ENCODE measurements at regions not wholly inside any gene's neighbourhood (a gene's known extent, or its start where the extent isn't known, plus 50 kb on each side); places are given as distances from the start of the nearest gene placed in this dataset.

DNA sequence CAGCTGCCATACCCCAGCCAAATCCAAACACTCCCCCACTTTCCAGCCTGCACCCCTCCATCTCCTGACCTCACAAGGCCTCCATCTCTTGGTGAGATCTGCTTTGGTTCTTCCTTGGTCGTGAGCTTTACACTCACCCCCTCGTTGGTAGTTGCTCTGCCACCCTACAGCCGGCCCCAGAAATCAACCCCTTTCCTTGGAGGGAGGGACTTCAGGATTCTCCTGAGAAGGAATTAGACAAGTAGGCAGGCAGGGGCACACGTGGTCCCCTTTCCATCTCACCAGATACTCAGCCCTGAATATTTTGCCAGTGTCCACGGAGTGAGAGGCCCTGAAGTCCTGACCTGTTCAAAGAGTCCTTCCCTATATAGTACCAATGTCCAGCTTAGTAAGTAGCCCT is 120.0 kb upstream of the PWP1 start:
- Histone ChIP-seq H3K9me3 (no peaks in the 10 kb centered on the region), H3K36me3 (ENCODE audit: control insufficient read depth in 2 of 2, extremely low read depth in 1 of 2, insufficient read depth in 1 of 2, low read length in 1 of 2) (no peaks in the 10 kb centered on the region), H3K27ac (ENCODE audit: low read length) (no peak overlapping the region), H3K4me3 (ENCODE audit: control insufficient read depth in 1 of 2, extremely low read depth in 1 of 2, low read length in 1 of 2) (no peak overlapping the region), H3K27me3 (replicated peaks in 1 of 2; ENCODE audit: control insufficient read depth in 2 of 2, extremely low read depth in 1 of 2, insufficient read depth in 2 of 2, low read length in 1 of 2) (no peaks in the 10 kb centered on the region), H3K4me1 (ENCODE audit: control insufficient read depth in 1 of 2, extremely low read depth in 1 of 2, insufficient read depth in 2 of 2, low read length in 2 of 2) (peaks cover 2 to 12% of the 10 kb centered on the region in 2 experiments)
- WGBS (ENCODE audit: insufficient coverage) = 70% methylated on average over 2 of the region's 5 CpGs
- ATAC-seq (replicated peaks in 1 of 4) = no peak
- peaks cover 14% of the 10 kb centered on the region for H3K36me3 Mint-ChIP-seq
- peaks cover 0 to 20% (median 11%) of the 10 kb centered on the region in 3 donors for H3K4me1 Mint-ChIP-seq
- ChIA-PET CTCF (interaction anchor here in 1 of 2 donors (0.6 kb wide), 1 partner anchor 433 kb away, joined by 3 read pairs; no protein-coding TSS in a partner anchor), POLR2A (no interaction called here)
- DNase-seq = no peak
- no peak overlapping the region for H3K27ac Mint-ChIP-seq
- no peak overlapping the region for H3K4me3 Mint-ChIP-seq
- H3K27me3 Mint-ChIP-seq = no peaks in the 10 kb centered on the region
- no peaks in the 10 kb centered on the region for H3K9me3 Mint-ChIP-seq

DNA sequence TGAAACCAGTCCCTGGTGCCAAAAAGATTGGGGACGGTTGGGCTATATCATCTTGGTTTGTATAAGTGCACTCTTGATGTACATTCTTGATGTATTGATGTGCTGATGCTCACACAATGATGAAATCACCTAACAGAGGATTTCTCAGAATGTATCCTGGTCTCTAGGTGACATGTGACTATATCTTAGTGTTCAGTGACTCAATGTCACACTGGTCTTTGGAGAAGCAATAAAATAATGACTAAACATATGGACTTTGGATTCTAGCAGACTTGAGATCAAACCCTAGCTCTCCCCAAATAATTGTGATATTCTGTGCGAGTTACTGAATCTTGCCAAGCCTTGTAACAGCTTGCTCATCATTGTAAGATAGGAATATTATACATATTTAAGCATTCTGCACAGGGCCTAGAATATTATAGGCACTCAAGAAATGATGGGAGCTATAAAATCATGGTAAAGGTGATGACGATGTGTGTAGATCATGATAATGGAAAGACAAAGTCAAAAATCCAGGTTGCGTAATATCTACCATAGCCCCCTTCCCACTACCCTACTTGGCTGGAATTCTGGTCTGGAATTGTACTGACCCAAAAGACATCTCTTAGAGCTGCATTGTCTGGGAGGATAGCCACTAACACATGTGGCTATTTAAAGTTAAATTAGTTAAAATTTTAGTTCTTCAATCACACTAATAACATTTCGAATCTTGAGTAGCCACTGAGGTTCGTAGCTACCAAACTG is 117.6 kb upstream of the PWP1 start:
- H3K36me3 ChIP-seq (ENCODE audit: control insufficient read depth in 2 of 2, extremely low read depth in 1 of 2, insufficient read depth in 1 of 2, low read length in 1 of 2) = no peaks in the 10 kb centered on the region
- no peaks in the 10 kb centered on the region for H3K27me3 ChIP-seq (replicated peaks in 1 of 2; ENCODE audit: control insufficient read depth in 2 of 2, extremely low read depth in 1 of 2, insufficient read depth in 2 of 2, low read length in 1 of 2)
- CTCF ChIA-PET = interaction anchor here in 1 of 2 donors (0.5 kb wide), 1 partner anchor 1182 kb away, joined by 5 read pairs; no protein-coding TSS in a partner anchor
- H3K4me3 ChIP-seq (ENCODE audit: control insufficient read depth in 1 of 2, extremely low read depth in 1 of 2, low read length in 1 of 2) = no peak overlapping the region
- H3K4me1 ChIP-seq (ENCODE audit: control insufficient read depth in 1 of 2, extremely low read depth in 1 of 2, insufficient read depth in 2 of 2, low read length in 2 of 2) = peaks cover 2 to 14% of the 10 kb centered on the region in 2 experiments
- H3K9me3 ChIP-seq = no peaks in the 10 kb centered on the region
- DNase-seq = no peak
- Mint-ChIP-seq H3K4me3 (no peak overlapping the region), H3K36me3 (peaks cover 13% of the 10 kb centered on the region), H3K9me3 (no peaks in the 10 kb centered on the region), H3K27me3 (no peaks in the 10 kb centered on the region), H3K27ac (no peak overlapping the region), H3K4me1 (peaks cover 0 to 16% (median 11%) of the 10 kb centered on the region in 3 donors)
- no peak overlapping the region for H3K27ac ChIP-seq (ENCODE audit: low read length)
- 100% methylated on average over 2 of the region's 6 CpGs for WGBS (ENCODE audit: insufficient coverage)
- POLR2A ChIA-PET = no interaction called here
- ATAC-seq (replicated peaks in 1 of 4) = no peak

GRCh38 chr12:107568718-107569117 is 116.9 kb upstream of the PWP1 start:
- peaks cover 13% of the 10 kb centered on the region for H3K36me3 Mint-ChIP-seq
- no peak for ATAC-seq (replicated peaks in 1 of 4)
- POLR2A ChIA-PET = no interaction called here

DNA sequence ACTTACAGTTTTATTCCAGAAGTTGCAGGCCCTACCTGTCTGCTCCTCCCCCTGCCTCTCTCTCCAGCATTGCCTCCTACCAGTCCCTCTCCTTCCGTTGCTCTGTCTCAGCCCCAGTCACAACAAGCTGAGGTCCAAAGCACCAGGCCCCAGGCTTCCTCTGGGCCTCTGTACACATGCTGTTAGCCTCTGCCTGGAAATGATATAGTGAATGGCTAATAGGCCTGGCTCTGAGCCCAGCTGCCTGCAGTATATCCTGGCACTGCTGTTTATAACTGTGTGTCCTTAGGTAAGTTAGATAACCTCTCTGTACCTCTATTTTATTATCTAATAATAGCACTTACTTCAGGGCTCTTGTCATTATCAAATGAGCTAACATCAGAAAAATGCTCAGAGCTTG is 114.9 kb upstream of the PWP1 start:
- no CpG with 5 or more reads among the region's 1 CpG for WGBS (ENCODE audit: insufficient coverage)
- H3K27ac Mint-ChIP-seq = no peak overlapping the region
- DNase-seq (no peak), ATAC-seq (replicated peaks in 1 of 4) (no peak)
- H3K4me3 Mint-ChIP-seq = no peak overlapping the region
- H3K27ac ChIP-seq (ENCODE audit: low read length) = no peak overlapping the region
- no peaks in the 10 kb centered on the region for H3K36me3 ChIP-seq (ENCODE audit: control insufficient read depth in 2 of 2, extremely low read depth in 1 of 2, insufficient read depth in 1 of 2, low read length in 1 of 2)
- no peaks in the 10 kb centered on the region for H3K27me3 Mint-ChIP-seq
- peaks cover 0 to 9% of the 10 kb centered on the region in 2 experiments for H3K4me1 ChIP-seq (ENCODE audit: control insufficient read depth in 1 of 2, extremely low read depth in 1 of 2, insufficient read depth in 2 of 2, low read length in 2 of 2)
- ChIA-PET CTCF (interaction anchor here in 1 of 2 donors (0.6 kb wide), 1 partner anchor 176 kb away, joined by 3 read pairs; no protein-coding TSS in a partner anchor), POLR2A (no interaction called here)
- no peaks in the 10 kb centered on the region for H3K9me3 ChIP-seq
- H3K4me3 ChIP-seq (ENCODE audit: control insufficient read depth in 1 of 2, extremely low read depth in 1 of 2, low read length in 1 of 2) = no peak overlapping the region
- H3K36me3 Mint-ChIP-seq = peaks cover 17% of the 10 kb centered on the region
- no peaks in the 10 kb centered on the region for H3K9me3 Mint-ChIP-seq
- H3K4me1 Mint-ChIP-seq = peaks cover 0 to 19% (median 5%) of the 10 kb centered on the region in 3 donors
- H3K27me3 ChIP-seq (replicated peaks in 1 of 2; ENCODE audit: control insufficient read depth in 2 of 2, extremely low read depth in 1 of 2, insufficient read depth in 2 of 2, low read length in 1 of 2) = no peaks in the 10 kb centered on the region

More at GRCh38 chr12:107568718-107569117, 116.9 kb upstream of the PWP1 start:
- H3K4me1 Mint-ChIP-seq = peaks cover 0 to 16% (median 11%) of the 10 kb centered on the region in 3 donors
- Histone ChIP-seq H3K27ac (ENCODE audit: low read length) (no peak overlapping the region), H3K36me3 (ENCODE audit: control insufficient read depth in 2 of 2, extremely low read depth in 1 of 2, insufficient read depth in 1 of 2, low read length in 1 of 2) (no peaks in the 10 kb centered on the region), H3K4me1 (ENCODE audit: control insufficient read depth in 1 of 2, extremely low read depth in 1 of 2, insufficient read depth in 2 of 2, low read length in 2 of 2) (peaks cover 2 to 14% of the 10 kb centered on the region in 2 experiments), H3K9me3 (no peaks in the 10 kb centered on the region), H3K4me3 (ENCODE audit: control insufficient read depth in 1 of 2, extremely low read depth in 1 of 2, low read length in 1 of 2) (no peak overlapping the region), H3K27me3 (replicated peaks in 1 of 2; ENCODE audit: control insufficient read depth in 2 of 2, extremely low read depth in 1 of 2, insufficient read depth in 2 of 2, low read length in 1 of 2) (no peaks in the 10 kb centered on the region)
- CTCF ChIA-PET = interaction anchor here in 1 of 2 donors (0.5 kb wide), 1 partner anchor 1183 kb away, joined by 5 read pairs; no protein-coding TSS in a partner anchor
- WGBS (ENCODE audit: insufficient coverage) = no CpG with 5 or more reads among the region's 5 CpGs
- no peak overlapping the region for H3K27ac Mint-ChIP-seq
- no peaks in the 10 kb centered on the region for H3K27me3 Mint-ChIP-seq
- H3K4me3 Mint-ChIP-seq = no peak overlapping the region
- no peak for DNase-seq
- no peaks in the 10 kb centered on the region for H3K9me3 Mint-ChIP-seq

DNA sequence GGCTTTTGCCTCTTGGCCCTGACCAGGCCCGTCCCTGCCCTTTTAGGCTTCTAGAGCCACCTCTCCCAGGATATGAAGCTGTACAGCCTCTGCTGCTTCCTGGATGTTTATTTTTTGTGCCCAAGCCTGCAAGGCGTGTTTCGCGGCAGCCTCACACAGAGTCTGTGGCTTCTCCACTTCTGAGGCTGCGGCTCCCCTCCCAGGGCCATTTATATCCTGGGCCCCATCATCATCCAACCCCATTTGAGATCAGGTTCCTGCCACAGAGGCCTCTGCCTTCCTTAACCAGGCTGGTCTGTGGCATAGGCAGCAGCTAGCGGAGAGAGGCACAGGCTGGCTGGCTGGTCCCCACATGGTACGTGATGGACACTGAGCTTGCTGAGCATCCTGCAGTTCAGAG is 114.1 kb upstream of the PWP1 start:
- H3K27me3 Mint-ChIP-seq = no peaks in the 10 kb centered on the region
- Histone ChIP-seq H3K4me3 (ENCODE audit: control insufficient read depth in 1 of 2, extremely low read depth in 1 of 2, low read length in 1 of 2) (no peak overlapping the region), H3K27me3 (replicated peaks in 1 of 2; ENCODE audit: control insufficient read depth in 2 of 2, extremely low read depth in 1 of 2, insufficient read depth in 2 of 2, low read length in 1 of 2) (no peaks in the 10 kb centered on the region), H3K9me3 (no peaks in the 10 kb centered on the region), H3K27ac (ENCODE audit: low read length) (no peak overlapping the region), H3K4me1 (ENCODE audit: control insufficient read depth in 1 of 2, extremely low read depth in 1 of 2, insufficient read depth in 2 of 2, low read length in 2 of 2) (peaks cover 0 to 4% of the 10 kb centered on the region in 2 experiments), H3K36me3 (ENCODE audit: control insufficient read depth in 2 of 2, extremely low read depth in 1 of 2, insufficient read depth in 1 of 2, low read length in 1 of 2) (no peaks in the 10 kb centered on the region)
- no peaks in the 10 kb centered on the region for H3K9me3 Mint-ChIP-seq
- H3K27ac Mint-ChIP-seq = no peak overlapping the region
- H3K4me1 Mint-ChIP-seq = peaks cover 0 to 11% (median 1%) of the 10 kb centered on the region in 3 donors
- DNase-seq (no peak), ATAC-seq (replicated peaks in 1 of 4) (no peak)
- peaks cover 15% of the 10 kb centered on the region for H3K36me3 Mint-ChIP-seq
- WGBS (ENCODE audit: insufficient coverage) = 87% methylated on average over 7 of the region's 7 CpGs
- ChIA-PET POLR2A (no interaction called here), CTCF (interaction anchor here in 1 of 2 donors (0.6 kb wide), 1 partner anchor 177 kb away, joined by 3 read pairs; no protein-coding TSS in a partner anchor)
- no peak overlapping the region for H3K4me3 Mint-ChIP-seq

DNA sequence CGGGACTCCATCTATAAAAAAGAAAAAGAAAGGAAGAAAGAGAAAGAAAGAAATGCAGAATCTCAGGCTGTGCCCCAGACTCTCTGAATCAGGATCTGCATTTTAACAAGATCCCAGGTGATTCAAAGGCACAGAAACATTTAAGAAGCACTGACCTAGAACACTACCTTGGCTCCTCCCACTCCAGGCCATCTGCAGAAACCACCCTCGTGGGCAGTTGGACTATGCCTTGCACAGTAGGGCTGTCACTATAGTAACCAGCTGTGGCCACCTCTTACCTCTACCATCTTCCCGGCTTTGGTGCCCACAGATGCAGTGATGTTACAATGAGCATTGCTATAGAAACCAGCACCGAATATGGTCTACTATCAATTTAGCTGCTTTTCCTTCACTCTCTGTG is 110.9 kb upstream of the PWP1 start:
- CTCF ChIA-PET = interaction anchor here in 1 of 2 donors (0.5 kb wide), 1 partner anchor 1072 kb away, joined by 3 read pairs; no protein-coding TSS in a partner anchor
- peaks cover 0 to 2% of the 10 kb centered on the region in 2 experiments for H3K4me1 ChIP-seq (ENCODE audit: control insufficient read depth in 1 of 2, extremely low read depth in 1 of 2, insufficient read depth in 2 of 2, low read length in 2 of 2)

More for the DNA sequence above, 110.9 kb upstream of the PWP1 start:
- Histone ChIP-seq H3K9me3 (no peaks in the 10 kb centered on the region), H3K36me3 (ENCODE audit: control insufficient read depth in 2 of 2, extremely low read depth in 1 of 2, insufficient read depth in 1 of 2, low read length in 1 of 2) (no peaks in the 10 kb centered on the region), H3K27me3 (replicated peaks in 1 of 2; ENCODE audit: control insufficient read depth in 2 of 2, extremely low read depth in 1 of 2, insufficient read depth in 2 of 2, low read length in 1 of 2) (no peaks in the 10 kb centered on the region), H3K4me3 (ENCODE audit: control insufficient read depth in 1 of 2, extremely low read depth in 1 of 2, low read length in 1 of 2) (no peak overlapping the region), H3K27ac (ENCODE audit: low read length) (no peak overlapping the region)
- DNase-seq (no peak), ATAC-seq (replicated peaks in 1 of 4) (no peak)
- Mint-ChIP-seq H3K4me3 (no peak overlapping the region), H3K27me3 (no peaks in the 10 kb centered on the region), H3K27ac (no peak overlapping the region), H3K9me3 (no peaks in the 10 kb centered on the region), H3K4me1 (peaks cover 0 to 8% (median 0%) of the 10 kb centered on the region in 3 donors), H3K36me3 (peaks cover 18% of the 10 kb centered on the region)
- WGBS (ENCODE audit: insufficient coverage) = 76% methylated on average over 3 of the region's 4 CpGs
- POLR2A ChIA-PET = no interaction called here

Measured in T-cell (primary cell).